GM20000 (cell line): ENCODE measurements at regions not wholly inside any gene's neighbourhood (a gene's known extent, or its start where the extent isn't known, plus 50 kb on each side); places are given as distances from the start of the nearest gene placed in this dataset.

Experiments used
- DNase-seq: peaks from one replicate; pipeline ENCODE4 v3.0.0; 2012; ENCODE audit warnings: low spot score
- CTCF ChIP-seq: IDR thresholded peaks from 2 replicates; pipeline ENCODE4 v1.5.1; 2012; ENCODE audit warnings: mild to moderate bottlenecking, control low read depth; ENCODE audit errors: extremely low read depth, missing control alignments

- no peak for DNase-seq
- no peak for TF ChIP-seq CTCF
These were observed 165.6 kb upstream of the HCCS start for GRCh38 chrX:10945498-10945897.

- no peak for TF ChIP-seq CTCF
- no peak for DNase-seq
These were observed 161.6 kb upstream of the HCCS start for GRCh38 chrX:10949541-10949940.

GRCh38 chrX:10952619-10953018, 158.5 kb upstream of the HCCS start:
- TF ChIP-seq CTCF = no peak
- no peak for DNase-seq

- TF ChIP-seq CTCF = no peak
- DNase-seq = no peak
These were observed 145.8 kb upstream of the HCCS start for GRCh38 chrX:10965174-10965798.

- no peak for TF ChIP-seq CTCF
- DNase-seq = no peak
These were observed 145.1 kb upstream of the HCCS start for GRCh38 chrX:10966057-10966456.

GRCh38 chrX:10971176-10971575, 140.0 kb upstream of the HCCS start:
- no peak for TF ChIP-seq CTCF
- no peak for DNase-seq

GRCh38 chrX:10971759-10972158, 139.4 kb upstream of the HCCS start:
- TF ChIP-seq CTCF = no peak
- DNase-seq = no peak
